ENCODE measurements at regions not wholly inside any gene's neighbourhood (a gene's known extent, or its start where the extent isn't known, plus 50 kb on each side); places are given as distances from the start of the nearest gene placed in this dataset.

GRCh38 chr11:41866525-41866924, 407.1 kb upstream of the LRRC4C start:
- TF ChIP-seq CEBPB (IDR thresholded peaks at IDR 0.05) (no peak), ZBTB7A (IDR thresholded peaks at IDR 0.05; ENCODE audit: low read depth) (no peak), REST (IDR thresholded peaks at IDR 0.05; ENCODE audit: low read depth) (no peak), EP300 (IDR thresholded peaks at IDR 0.05; ENCODE audit: borderline replicate concordance) (no peak), RAD21 (IDR thresholded peaks at IDR 0.05; ENCODE audit: low read depth) (no peak), USF1 (IDR thresholded peaks at IDR 0.05) (no peak), MAX (IDR thresholded peaks at IDR 0.05) (no peak), TAF1 (IDR thresholded peaks at IDR 0.05; ENCODE audit: low read depth) (no peak), CREB1 (IDR thresholded peaks at IDR 0.05; ENCODE audit: low read depth) (no peak), NFIC (IDR thresholded peaks at IDR 0.05) (no peak)
